NCI-H1092 (cell line): ENCODE measurements at regions not wholly inside any gene's neighbourhood (a gene's known extent, or its start where the extent isn't known, plus 50 kb on each side); places are given as distances from the start of the nearest gene placed in this dataset.

ENCODE experiments used
- DNase-seq: peaks from one replicate; lab custom pipeline; 2025; lab: John Stamatoyannopoulos, UW

- DNase-seq = no peak
Observed at GRCh38 chr14:97517566-97518234, 720.5 kb downstream of the VRK1 start.

- no peak for DNase-seq
Observed at GRCh38 chr14:97523936-97524335, 726.8 kb downstream of the VRK1 start.

GRCh38 chr14:97524589-97525319 is 727.6 kb downstream of the VRK1 start:
- DNase-seq = no peak

GRCh38 chr14:97527993-97528392 is 730.8 kb downstream of the VRK1 start:
- no peak for DNase-seq

- DNase-seq = no peak
Observed at GRCh38 chr14:97532052-97532451, 734.9 kb downstream of the VRK1 start.

GRCh38 chr14:97536421-97536820 is 739.2 kb downstream of the VRK1 start:
- no peak for DNase-seq

- DNase-seq = no peak
Observed at GRCh38 chr14:97538749-97539410, 741.7 kb downstream of the VRK1 start.

GRCh38 chr14:97539411-97539795 is 742.2 kb downstream of the VRK1 start:
- DNase-seq = no peak

- DNase-seq = no peak
Observed at GRCh38 chr14:97539884-97540283, 742.7 kb downstream of the VRK1 start.

GRCh38 chr14:97543221-97543620 is 746.0 kb downstream of the VRK1 start:
- no peak for DNase-seq

GRCh38 chr14:97543816-97544215 is 746.6 kb downstream of the VRK1 start:
- DNase-seq = no peak

- DNase-seq = no peak
Observed at GRCh38 chr14:97544571-97544970, 747.4 kb downstream of the VRK1 start.

- DNase-seq = no peak
Observed at GRCh38 chr14:97546491-97547230, 749.5 kb downstream of the VRK1 start.

GRCh38 chr14:97550463-97550862 is 753.3 kb downstream of the VRK1 start:
- DNase-seq = no peak

- DNase-seq = no peak
Observed at GRCh38 chr14:97554597-97554996, 757.4 kb downstream of the VRK1 start.

- no peak for DNase-seq
Observed at GRCh38 chr14:97564334-97564733, 767.2 kb downstream of the VRK1 start.

- no peak for DNase-seq
Observed at GRCh38 chr14:97571201-97571600, 774.0 kb downstream of the VRK1 start.

GRCh38 chr14:97571866-97572555 is 774.8 kb downstream of the VRK1 start:
- DNase-seq = no peak

GRCh38 chr14:97572583-97573458 is 775.6 kb downstream of the VRK1 start:
- DNase-seq = no peak

- no peak for DNase-seq
Observed at GRCh38 chr14:97575677-97576076, 778.5 kb downstream of the VRK1 start.

GRCh38 chr14:97578982-97579548 is 781.9 kb downstream of the VRK1 start:
- no peak for DNase-seq
